HG03039 (cell line): ENCODE measurements at regions not wholly inside any gene's neighbourhood (a gene's known extent, or its start where the extent isn't known, plus 50 kb on each side); places are given as distances from the start of the nearest gene placed in this dataset.

Experiments
- ATAC-seq: cut with Tn5 transposase; IDR thresholded peaks from one replicate; pipeline ENCODE4 v1.9.1; 2021; ENCODE audit warnings: mild to moderate bottlenecking, moderate library complexity; ENCODE audit not compliant: unreplicated experiment

- no peak for ATAC-seq
These were observed 160.1 kb downstream of the MFSD1 start for GRCh38 chr3:158961911-158962310.

DNA sequence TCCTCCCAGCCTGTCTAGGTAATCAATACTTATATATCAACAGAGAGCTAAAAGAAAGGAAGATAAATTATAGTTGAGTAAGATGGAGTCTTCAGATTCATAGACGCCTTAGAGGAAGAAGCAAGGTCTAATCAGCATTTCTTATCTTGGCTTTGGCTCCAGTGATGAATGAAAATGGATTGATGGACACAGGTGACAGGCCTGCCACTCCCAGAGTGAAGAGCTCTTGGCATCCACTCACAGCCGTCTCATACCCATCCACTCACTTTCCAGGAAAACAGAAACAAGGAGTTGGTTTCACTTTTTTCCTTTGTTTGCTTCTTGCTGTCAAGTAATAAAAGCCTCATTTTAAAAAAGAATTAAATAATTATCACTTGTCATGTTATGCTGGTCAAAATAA lies 168.2 kb downstream of the MFSD1 start:
- ATAC-seq: no peak

DNA sequence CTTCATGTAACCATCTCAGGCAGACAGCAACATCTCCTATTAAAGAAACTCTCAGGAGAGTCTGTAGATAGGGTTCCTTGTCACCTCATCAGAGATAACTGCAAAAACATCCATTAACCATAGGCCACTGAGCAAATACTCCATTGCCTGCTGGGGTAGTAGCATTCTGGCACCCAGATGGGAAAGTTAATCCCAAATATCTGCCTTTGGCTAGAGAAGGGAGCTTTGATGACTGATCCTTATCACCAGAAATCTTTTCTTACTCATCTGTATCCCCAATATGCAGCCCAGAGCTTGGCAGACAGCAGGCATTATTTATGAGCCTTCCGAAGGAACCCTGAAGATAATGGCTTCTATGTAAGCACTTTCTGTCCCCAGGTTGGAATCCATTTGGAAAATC lies 173.1 kb downstream of the MFSD1 start:
- no peak for ATAC-seq

DNA sequence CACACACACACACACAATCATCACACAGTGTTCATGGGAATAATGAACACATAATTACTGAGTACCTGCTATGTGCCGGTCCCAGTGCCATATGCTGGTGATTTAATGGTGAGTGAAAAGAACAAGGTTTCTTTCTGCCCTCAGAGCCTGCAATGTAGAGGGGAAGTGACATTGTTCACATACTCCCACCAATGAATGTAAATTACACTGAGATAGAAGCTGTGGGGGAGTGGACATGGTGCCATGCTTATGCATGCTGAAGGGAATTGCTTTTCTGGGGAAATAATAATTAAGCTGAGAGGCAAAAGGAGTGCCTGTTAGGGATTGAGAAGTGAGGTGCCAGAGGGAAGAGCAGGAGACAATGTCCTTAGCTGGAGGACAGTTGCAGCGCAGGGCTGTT lies 175.1 kb downstream of the MFSD1 start:
- no peak for ATAC-seq

- ATAC-seq: no peak
These were observed 175.6 kb downstream of the MFSD1 start for GRCh38 chr3:158977497-158977896.

- ATAC-seq: no peak
These were observed 181.6 kb downstream of the MFSD1 start for GRCh38 chr3:158983216-158984099.

- ATAC-seq: no peak
These were observed 189.4 kb downstream of the MFSD1 start for GRCh38 chr3:158991146-158991705.

- no peak for ATAC-seq
These were observed 190.6 kb downstream of the MFSD1 start for GRCh38 chr3:158992463-158992862.

DNA sequence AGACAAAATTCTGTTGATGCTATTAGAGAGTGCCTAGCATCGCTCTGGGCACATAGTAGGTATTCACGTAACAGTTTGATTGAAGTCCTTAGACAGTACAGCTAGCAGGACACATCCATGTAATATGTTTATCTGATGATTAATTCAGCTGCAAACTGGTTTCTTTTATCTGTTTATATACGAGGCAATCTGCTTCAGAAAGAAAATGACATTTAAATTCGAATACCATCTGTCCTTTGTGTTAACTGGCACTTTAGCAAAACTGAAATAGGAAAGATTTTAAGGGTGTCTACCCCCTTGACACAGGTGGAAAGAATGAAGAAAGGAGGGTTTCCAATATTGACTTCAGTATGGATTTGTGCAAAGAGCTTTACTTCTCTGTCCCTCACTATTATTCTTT lies 192.5 kb downstream of the MFSD1 start:
- ATAC-seq: no peak

- ATAC-seq: no peak
These were observed 199.9 kb downstream of the MFSD1 start for GRCh38 chr3:159001711-159002110.

DNA sequence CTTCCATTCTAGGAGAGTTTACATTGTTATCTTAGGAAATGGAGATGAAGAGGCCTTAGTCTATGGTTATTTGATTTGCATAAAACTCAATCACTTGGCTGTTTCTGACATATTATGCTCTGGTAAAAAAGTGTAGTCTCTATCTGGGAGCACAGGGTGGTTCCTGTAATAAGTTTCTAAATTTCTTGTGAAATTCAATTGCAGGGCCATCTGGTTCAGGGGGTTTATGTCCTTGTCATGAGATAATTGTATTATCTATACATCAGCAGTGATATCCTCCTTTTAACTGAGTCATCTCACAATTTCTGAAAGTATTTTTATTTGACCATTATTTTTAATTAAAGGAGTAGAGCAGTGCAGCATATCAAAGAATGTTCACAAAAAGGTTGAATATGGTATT lies 203.3 kb downstream of the MFSD1 start:
- no peak for ATAC-seq

DNA sequence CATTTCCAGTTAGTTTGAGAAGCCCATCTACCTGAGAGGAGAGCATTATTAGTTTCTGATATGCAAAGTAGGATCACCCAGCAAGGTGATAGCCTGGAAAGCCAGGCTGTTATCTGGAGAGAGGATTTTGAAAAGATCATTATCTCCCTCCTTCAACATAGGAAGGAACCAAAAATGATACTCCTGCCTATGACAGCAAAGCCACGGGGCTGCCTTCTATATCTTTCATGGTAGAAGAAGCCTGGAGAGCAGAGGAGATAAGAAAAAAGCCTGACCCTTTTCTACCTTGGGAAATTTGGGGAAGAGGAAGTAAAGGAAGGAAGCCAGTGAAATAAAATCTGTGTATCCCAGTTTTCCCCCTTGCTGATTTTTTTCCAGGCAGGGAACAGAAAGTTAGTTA lies 205.5 kb downstream of the MFSD1 start:
- ATAC-seq: no peak

GRCh38 chr3:159008401-159008800 lies 206.5 kb downstream of the MFSD1 start:
- ATAC-seq: no peak

- no peak for ATAC-seq
These were observed 216.5 kb downstream of the MFSD1 start for GRCh38 chr3:159018341-159018740.

- no peak for ATAC-seq
These were observed 223.9 kb downstream of the MFSD1 start for GRCh38 chr3:159025733-159026132.

GRCh38 chr3:159026510-159026909 lies 224.7 kb downstream of the MFSD1 start:
- no peak for ATAC-seq

- ATAC-seq: no peak
These were observed 226.9 kb downstream of the MFSD1 start for GRCh38 chr3:159028706-159029105.

DNA sequence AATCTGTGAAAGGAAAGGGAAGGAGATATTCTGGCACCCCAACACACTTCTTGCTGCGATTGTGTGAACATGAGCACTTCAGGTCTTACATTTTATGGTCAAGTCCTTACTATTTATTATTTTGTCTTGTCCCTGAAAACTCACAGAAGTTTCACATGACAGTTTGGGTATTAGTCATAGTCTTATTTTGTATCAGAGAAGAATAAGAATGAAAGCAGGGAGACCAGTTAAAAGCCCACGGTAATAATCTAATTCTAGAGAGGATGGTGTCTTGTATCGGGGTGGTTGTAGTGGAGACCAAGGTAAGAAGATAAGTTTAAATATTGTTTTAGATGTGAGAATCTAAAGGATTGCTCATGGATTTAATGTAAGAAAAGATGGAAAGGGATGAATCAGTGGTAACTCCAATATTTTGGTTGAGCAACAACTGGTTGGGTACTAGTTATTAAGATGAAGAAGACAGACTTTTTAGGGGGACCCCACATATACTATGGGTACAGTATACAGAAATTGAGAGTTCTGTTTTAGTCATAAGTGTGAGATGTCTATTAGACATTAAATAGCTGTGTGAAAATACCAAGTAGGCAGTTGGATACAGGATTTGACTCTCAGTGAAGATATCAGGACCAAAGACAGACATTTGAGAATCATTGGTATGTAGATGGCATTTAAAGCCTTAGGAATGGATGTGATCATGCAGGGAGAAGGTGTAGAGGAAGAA lies 227.6 kb downstream of the MFSD1 start:
- peak; percentile 90 for ATAC-seq

- ATAC-seq: no peak
These were observed 228.3 kb downstream of the MFSD1 start for GRCh38 chr3:159030138-159030670.

- ATAC-seq: no peak
These were observed 229.2 kb downstream of the MFSD1 start for GRCh38 chr3:159030886-159031679.

GRCh38 chr3:159032311-159032710 lies 230.5 kb downstream of the MFSD1 start:
- no peak for ATAC-seq
